ENCODE measurements at regions not wholly inside any gene's neighbourhood (a gene's known extent, or its start where the extent isn't known, plus 50 kb on each side); places are given as distances from the start of the nearest gene placed in this dataset.

- TF ChIP-seq MGA (IDR thresholded peaks at IDR 0.05) (no peak), MAFF (IDR thresholded peaks at IDR 0.05; ENCODE audit: low read length) (no peak), NCOR1 (IDR thresholded peaks at IDR 0.05) (no peak), SIN3B (IDR thresholded peaks at IDR 0.05; ENCODE audit: low read depth) (no peak), THAP12 (CRISPR knock-in tag; IDR thresholded peaks at IDR 0.05) (no peak), TBP (optimal IDR thresholded peaks at IDR 0.05; ENCODE audit: low read depth, low read length) (no peak)
Measured at GRCh38 chr4:129346734-129347133, 250.8 kb downstream of the C4orf33 start (continued).
